NT2/D1 (cell line): ENCODE measurements at regions not wholly inside any gene's neighbourhood (a gene's known extent, or its start where the extent isn't known, plus 50 kb on each side); places are given as distances from the start of the nearest gene placed in this dataset.

Experiments
- DNase-seq: peaks from one replicate; pipeline ENCODE4 v3.0.0-alpha.2; 2011; ENCODE audit warnings: low read depth, low spot score
- H3K27me3 ChIP-seq: 2 replicates; pipeline ENCODE4 v1.6.0; 2011; ENCODE audit warnings: mild to moderate bottlenecking; ENCODE audit not compliant: insufficient read length, insufficient read depth
- H3K36me3 ChIP-seq: 2 replicates; pipeline ENCODE4 v1.6.1; 2011; ENCODE audit warnings: mild to moderate bottlenecking, low read length, mixed read lengths; ENCODE audit not compliant: insufficient read depth, insufficient read length
- H3K4me1 ChIP-seq: 2 replicates; pipeline ENCODE4 v1.5.1; 2011; ENCODE audit not compliant: insufficient read depth, insufficient read length
- H3K4me3 ChIP-seq: 2 replicates; pipeline ENCODE4 v1.5.1; 2011; ENCODE audit warnings: low read depth; ENCODE audit not compliant: insufficient read length
- H3K9ac ChIP-seq: 2 replicates; pipeline ENCODE4 v1.6.0; 2011; ENCODE audit warnings: low read depth; ENCODE audit not compliant: insufficient read length
- H3K9me3 ChIP-seq: 2 replicates; pipeline ENCODE4 v1.5.1; 2011; ENCODE audit warnings: mild to moderate bottlenecking, low read length; ENCODE audit not compliant: insufficient read depth
- SUZ12 ChIP-seq: IDR thresholded peaks from 2 replicates; pipeline ENCODE4 v1.6.1; 2011; ENCODE audit not compliant: insufficient read length, insufficient read depth; ENCODE audit errors: extremely low read depth
- YY1 ChIP-seq: IDR thresholded peaks from 2 replicates; pipeline ENCODE4 v1.6.1; 2011; ENCODE audit not compliant: insufficient read length, insufficient read depth
- ZNF274 ChIP-seq: IDR thresholded peaks from 2 replicates; pipeline ENCODE4 v1.6.1; 2011; ENCODE audit warnings: mild to moderate bottlenecking, low read depth, low read length

- TF ChIP-seq YY1 = no peak
- H3K9ac ChIP-seq = no peak overlapping the region
- no peak for DNase-seq
- no peaks in the 10 kb centered on the region for H3K36me3 ChIP-seq
- H3K4me3 ChIP-seq = no peak overlapping the region
- no peaks in the 10 kb centered on the region; the same call in 1 of the 2 replicates for H3K9me3 ChIP-seq
- no peaks in the 10 kb centered on the region for H3K4me1 ChIP-seq
- no peaks in the 10 kb centered on the region for H3K27me3 ChIP-seq
These were observed 64.2 kb upstream of the FST start for GRCh38 chr5:53416144-53416738.

GRCh38 chr5:53418409-53418808, 62.0 kb upstream of the FST start:
- no peak overlapping the region for H3K9ac ChIP-seq
- H3K9me3 ChIP-seq = no peaks in the 10 kb centered on the region; the same call in 1 of the 2 replicates
- TF ChIP-seq ZNF274 = no peak
- no peak for TF ChIP-seq YY1
- TF ChIP-seq SUZ12 = no peak
- no peaks in the 10 kb centered on the region for H3K36me3 ChIP-seq
- DNase-seq = peak; percentile 39
- H3K4me3 ChIP-seq = no peak overlapping the region
- H3K27me3 ChIP-seq = no peaks in the 10 kb centered on the region
- H3K4me1 ChIP-seq = no peaks in the 10 kb centered on the region

GRCh38 chr5:53418826-53419658, 61.4 kb upstream of the FST start:
- Histone ChIP-seq H3K36me3 (no peaks in the 10 kb centered on the region), H3K9ac (no peak overlapping the region), H3K4me3 (no peak overlapping the region), H3K27me3 (no peaks in the 10 kb centered on the region), H3K4me1 (no peaks in the 10 kb centered on the region), H3K9me3 (no peaks in the 10 kb centered on the region)
- DNase-seq = no peak
- TF ChIP-seq ZNF274 = no peak
- TF ChIP-seq YY1 = no peak
- no peak for TF ChIP-seq SUZ12

- no peak overlapping the region for H3K4me3 ChIP-seq
- no peaks in the 10 kb centered on the region for H3K4me1 ChIP-seq
- no peaks in the 10 kb centered on the region for H3K27me3 ChIP-seq
- H3K9me3 ChIP-seq = no peaks in the 10 kb centered on the region
- no peak for DNase-seq
- H3K36me3 ChIP-seq = no peaks in the 10 kb centered on the region
- no peak overlapping the region for H3K9ac ChIP-seq
- TF ChIP-seq ZNF274 (no peak), YY1 (no peak)
These were observed 57.9 kb upstream of the FST start for GRCh38 chr5:53422539-53422938.

- H3K4me1 ChIP-seq = no peaks in the 10 kb centered on the region
- no peaks in the 10 kb centered on the region for H3K9me3 ChIP-seq
- no peaks in the 10 kb centered on the region for H3K27me3 ChIP-seq
- TF ChIP-seq YY1 (no peak), ZNF274 (no peak), SUZ12 (no peak)
- H3K36me3 ChIP-seq = no peaks in the 10 kb centered on the region
- no peak for DNase-seq
- H3K9ac ChIP-seq = no peak overlapping the region
- H3K4me3 ChIP-seq = no peak overlapping the region
These were observed 56.7 kb upstream of the FST start for GRCh38 chr5:53423724-53424123.

GRCh38 chr5:53424686-53425615, 55.5 kb upstream of the FST start:
- TF ChIP-seq YY1 (no peak), ZNF274 (no peak), SUZ12 (no peak)
- Histone ChIP-seq H3K9me3 (no peaks in the 10 kb centered on the region), H3K4me3 (no peak overlapping the region), H3K27me3 (no peaks in the 10 kb centered on the region), H3K36me3 (no peaks in the 10 kb centered on the region), H3K9ac (no peak overlapping the region), H3K4me1 (no peaks in the 10 kb centered on the region)
- no peak for DNase-seq
